GM06990 (cell line): ENCODE measurements at regions not wholly inside any gene's neighbourhood (a gene's known extent, or its start where the extent isn't known, plus 50 kb on each side); places are given as distances from the start of the nearest gene placed in this dataset.

Source experiments
- DNase-seq: peaks from one replicate; pipeline ENCODE4 v3.0.0-alpha.2; 2011; ENCODE audit not compliant: insufficient read length; ENCODE audit errors: extremely low read depth
- H3K27me3 ChIP-seq: replicated peaks from 2 replicates; pipeline ENCODE4 v1.6.0; 2011; ENCODE audit warnings: low read length; ENCODE audit not compliant: control insufficient read depth, insufficient read depth
- H3K36me3 ChIP-seq: 2 replicates; pipeline ENCODE4 v1.5.1; 2011; ENCODE audit warnings: low read length; ENCODE audit not compliant: control insufficient read depth, insufficient read depth
- H3K4me3 ChIP-seq: replicated peaks from 2 replicates; pipeline ENCODE4 v1.5.1; 2011; ENCODE audit warnings: low read depth, mild to moderate bottlenecking, control low read depth, low read length
- CTCF ChIP-seq: IDR thresholded peaks from 2 replicates; pipeline ENCODE4 v1.5.1; 2011; ENCODE audit warnings: low read length, control low read depth, mild to moderate bottlenecking, inconsistent platforms; ENCODE audit not compliant: insufficient read depth, poor library complexity, severe bottlenecking

GRCh38 chr4:66625480-66625879 is 919.8 kb downstream of the CENPC start:
- Histone ChIP-seq H3K27me3 (no peaks in the 10 kb centered on the region), H3K4me3 (no peak overlapping the region), H3K36me3 (no peaks in the 10 kb centered on the region)
- DNase-seq = no peak
- TF ChIP-seq CTCF = no peak

GRCh38 chr4:66613591-66613990 is 931.7 kb downstream of the CENPC start:
- DNase-seq = no peak
- H3K27me3 ChIP-seq = no peaks in the 10 kb centered on the region
- no peaks in the 10 kb centered on the region for H3K36me3 ChIP-seq
- no peak for TF ChIP-seq CTCF
- H3K4me3 ChIP-seq = no peak overlapping the region

- Histone ChIP-seq H3K27me3 (no peaks in the 10 kb centered on the region), H3K36me3 (no peaks in the 10 kb centered on the region), H3K4me3 (no peak overlapping the region)
- no peak for TF ChIP-seq CTCF
- no peak for DNase-seq
Measured at GRCh38 chr4:66609014-66609413, 936.3 kb downstream of the CENPC start.

- no peak for TF ChIP-seq CTCF
- Histone ChIP-seq H3K4me3 (no peak overlapping the region), H3K27me3 (no peaks in the 10 kb centered on the region), H3K36me3 (no peaks in the 10 kb centered on the region)
- no peak for DNase-seq
Measured at GRCh38 chr4:66606908-66607307, 936.6 kb upstream of the EPHA5 start.

GRCh38 chr4:66606215-66606614 is 935.9 kb upstream of the EPHA5 start:
- DNase-seq = no peak
- H3K36me3 ChIP-seq = no peaks in the 10 kb centered on the region
- no peak for TF ChIP-seq CTCF
- H3K27me3 ChIP-seq = no peaks in the 10 kb centered on the region
- no peak overlapping the region for H3K4me3 ChIP-seq

GRCh38 chr4:66604192-66604591 is 933.9 kb upstream of the EPHA5 start:
- Histone ChIP-seq H3K36me3 (no peaks in the 10 kb centered on the region), H3K4me3 (no peak overlapping the region), H3K27me3 (no peaks in the 10 kb centered on the region)
- TF ChIP-seq CTCF = no peak
- DNase-seq = no peak
